GM19463 (cell line): ENCODE measurements at regions not wholly inside any gene's neighbourhood (a gene's known extent, or its start where the extent isn't known, plus 50 kb on each side); places are given as distances from the start of the nearest gene placed in this dataset.

Experiments
- ATAC-seq: cut with Tn5 transposase; IDR thresholded peaks from one replicate; pipeline ENCODE4 v1.9.1; 2021; ENCODE audit warnings: mild to moderate bottlenecking, moderate library complexity; ENCODE audit not compliant: unreplicated experiment

DNA sequence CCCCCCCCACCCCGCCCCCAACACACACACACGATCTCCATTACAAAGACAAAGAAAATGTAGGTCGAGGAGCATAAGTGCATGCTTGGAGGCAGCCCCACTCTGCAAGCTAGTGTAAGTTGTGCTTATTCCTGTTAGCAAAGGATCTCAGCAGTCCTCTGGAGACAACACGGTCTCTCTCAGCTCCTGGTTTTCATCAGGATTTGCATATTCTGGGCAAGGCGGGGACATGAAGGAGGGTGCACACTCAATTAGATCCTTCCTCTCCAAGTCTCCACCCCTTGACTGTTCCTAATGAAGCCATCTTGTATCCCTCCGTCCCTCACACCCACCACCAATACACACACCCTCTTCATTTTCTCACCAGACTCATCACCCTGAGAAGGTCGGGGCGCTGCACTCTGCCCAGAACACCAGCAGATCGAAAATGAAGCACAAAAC lies 63.8 kb downstream of the MRPL46 start:
- no peak for ATAC-seq

DNA sequence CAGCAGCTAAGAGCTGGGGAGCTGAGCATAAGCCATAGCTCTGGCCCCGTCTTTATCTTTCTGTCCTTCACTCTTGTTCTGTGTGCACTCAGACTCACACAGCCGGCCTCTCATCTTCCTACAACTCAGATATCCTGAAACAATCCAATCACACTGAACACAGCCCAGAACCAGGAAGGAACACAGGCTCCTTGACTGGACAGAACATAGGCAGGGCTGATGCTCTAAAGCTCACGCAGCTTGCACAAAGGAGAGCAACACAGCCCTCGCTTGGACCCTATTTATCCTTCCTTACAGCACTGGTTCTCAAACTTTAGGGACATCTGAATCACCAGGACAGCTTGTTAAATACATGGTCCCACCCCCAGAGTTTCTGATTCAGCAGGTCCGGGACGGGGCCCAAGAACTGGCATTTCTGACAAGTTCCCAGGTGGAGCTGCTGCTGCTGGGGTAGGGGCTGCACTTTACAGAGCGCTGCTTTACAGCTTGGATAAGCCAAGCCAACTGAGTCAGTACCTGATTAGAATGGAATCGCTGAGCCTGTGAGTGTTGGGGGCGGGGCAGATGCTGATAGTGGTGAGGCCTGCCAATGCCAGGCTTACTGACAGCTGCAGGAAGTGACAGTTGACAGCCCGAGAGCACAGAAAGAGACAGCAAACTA lies 65.1 kb downstream of the MRPL46 start:
- ATAC-seq = no peak

- no peak for ATAC-seq
Observed at GRCh38 chr15:88401251-88401995, 65.8 kb downstream of the MRPL46 start.

DNA sequence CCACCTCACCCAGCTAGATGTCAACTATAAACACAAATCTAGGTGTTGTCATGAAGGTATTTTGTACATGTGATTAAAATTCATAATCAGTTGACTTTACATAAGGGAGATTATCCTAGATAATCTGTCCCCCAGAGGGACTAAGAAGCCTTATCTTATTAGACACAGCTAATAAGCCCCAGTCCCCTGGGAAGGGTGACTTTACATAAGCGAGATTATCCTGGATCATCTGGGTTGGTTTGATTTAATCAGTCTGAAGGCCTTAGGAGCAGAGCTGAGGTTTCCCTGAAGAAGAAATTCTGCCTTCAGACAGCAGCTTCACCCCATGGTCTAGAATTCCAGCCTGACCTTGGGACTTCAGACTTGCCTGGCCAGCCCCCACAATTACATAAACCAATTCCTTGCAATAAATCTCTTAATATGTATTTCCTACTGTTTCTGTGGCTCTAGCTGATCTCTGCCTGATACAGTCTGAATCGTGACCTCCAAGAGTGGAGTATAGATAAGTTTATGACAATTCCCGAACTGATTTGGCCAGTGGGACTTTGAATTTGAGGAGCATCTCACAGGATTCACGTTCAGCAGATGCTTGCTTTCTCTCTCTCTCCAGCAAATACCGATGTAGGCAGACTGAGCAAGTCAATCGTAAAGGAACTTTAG lies 66.5 kb downstream of the MRPL46 start:
- ATAC-seq = no peak

- ATAC-seq = no peak
Observed at GRCh38 chr15:88400084-88400483, 67.1 kb downstream of the MRPL46 start.

GRCh38 chr15:88399021-88399685 lies 68.0 kb downstream of the MRPL46 start:
- no peak for ATAC-seq

GRCh38 chr15:88398011-88398410 lies 69.2 kb downstream of the MRPL46 start:
- ATAC-seq = no peak

DNA sequence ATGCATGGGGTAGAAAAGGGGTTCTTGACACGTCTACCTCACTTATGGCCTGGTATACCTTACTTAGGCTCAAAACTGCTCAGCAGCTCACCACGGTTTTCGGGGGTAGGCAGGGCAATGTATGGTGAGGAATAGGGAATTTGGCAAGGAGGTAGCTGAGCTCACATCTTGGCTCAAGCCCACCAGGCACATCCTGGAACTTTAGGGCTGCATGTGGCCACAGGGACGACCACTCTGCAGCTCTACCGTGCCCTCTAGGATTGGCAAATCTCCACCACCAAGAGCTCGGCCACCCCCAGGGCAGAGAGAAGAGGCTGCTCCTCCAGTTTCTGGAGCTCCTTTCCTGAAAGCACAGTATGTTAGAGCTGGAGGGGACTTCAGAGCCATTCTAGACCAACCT lies 69.7 kb downstream of the MRPL46 start:
- no peak for ATAC-seq

DNA sequence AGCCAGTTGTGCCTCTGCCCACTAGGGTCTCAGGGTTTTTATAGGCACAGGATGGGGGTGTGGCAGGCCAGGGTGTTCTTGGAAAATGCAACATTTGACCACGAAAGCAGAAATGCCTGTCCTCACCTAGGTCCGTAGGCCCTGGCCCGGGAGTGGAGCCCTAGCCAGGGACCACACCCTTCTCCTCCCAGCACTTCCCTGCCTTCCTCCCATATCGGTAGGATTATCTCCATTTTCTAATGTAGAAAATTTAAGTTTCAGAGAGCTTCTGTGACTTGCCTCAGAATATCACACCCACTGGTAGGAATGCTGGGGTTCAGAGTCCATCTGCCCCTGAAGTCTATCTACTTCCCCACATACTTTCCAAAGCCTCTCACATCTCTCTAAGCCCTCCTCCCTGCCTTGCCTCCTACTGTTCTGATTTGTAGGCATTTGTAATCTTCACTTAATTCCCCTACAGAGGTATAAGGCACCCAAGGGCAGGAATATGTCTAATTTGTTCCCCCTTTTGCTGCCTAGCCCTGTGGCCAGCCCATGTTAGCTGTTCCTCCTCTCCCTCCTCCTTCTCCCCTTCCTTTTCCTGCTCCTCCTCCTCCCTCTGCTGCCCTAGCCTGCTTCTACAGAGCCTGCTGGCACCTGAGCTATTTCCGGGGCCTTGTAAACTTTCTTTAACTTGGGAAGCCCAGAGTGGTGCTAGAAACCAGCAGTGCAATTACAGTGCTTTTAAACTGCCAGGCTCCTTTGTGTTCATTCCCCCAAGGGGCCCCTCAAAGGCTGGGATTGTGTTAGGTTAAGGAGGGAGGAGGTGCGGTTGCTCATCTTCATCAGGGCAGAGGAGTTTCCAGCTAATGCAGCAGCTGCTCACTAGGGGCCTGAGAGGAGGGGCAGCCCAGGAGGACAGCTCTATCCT lies 71.1 kb downstream of the MRPL46 start:
- no peak for ATAC-seq

DNA sequence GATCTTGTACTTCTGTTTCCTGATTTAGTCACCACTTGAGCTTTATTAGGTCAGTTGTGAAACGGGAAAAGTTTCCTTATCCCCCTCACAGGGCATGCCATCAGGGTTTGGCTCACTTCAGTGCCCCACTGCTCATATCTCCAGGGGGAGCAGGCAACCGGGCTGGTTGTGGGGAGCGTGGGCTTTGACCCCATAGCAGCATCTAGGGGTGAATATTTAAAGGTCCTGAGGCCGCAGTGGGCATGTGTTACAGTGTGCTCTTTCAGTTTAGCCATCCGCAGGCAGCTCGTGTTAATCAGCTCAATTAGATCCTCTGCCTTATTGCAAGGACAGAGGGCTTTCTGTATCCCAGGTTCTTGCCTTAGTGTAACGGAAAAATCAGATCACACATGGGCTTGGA lies 71.9 kb downstream of the MRPL46 start:
- no peak for ATAC-seq

DNA sequence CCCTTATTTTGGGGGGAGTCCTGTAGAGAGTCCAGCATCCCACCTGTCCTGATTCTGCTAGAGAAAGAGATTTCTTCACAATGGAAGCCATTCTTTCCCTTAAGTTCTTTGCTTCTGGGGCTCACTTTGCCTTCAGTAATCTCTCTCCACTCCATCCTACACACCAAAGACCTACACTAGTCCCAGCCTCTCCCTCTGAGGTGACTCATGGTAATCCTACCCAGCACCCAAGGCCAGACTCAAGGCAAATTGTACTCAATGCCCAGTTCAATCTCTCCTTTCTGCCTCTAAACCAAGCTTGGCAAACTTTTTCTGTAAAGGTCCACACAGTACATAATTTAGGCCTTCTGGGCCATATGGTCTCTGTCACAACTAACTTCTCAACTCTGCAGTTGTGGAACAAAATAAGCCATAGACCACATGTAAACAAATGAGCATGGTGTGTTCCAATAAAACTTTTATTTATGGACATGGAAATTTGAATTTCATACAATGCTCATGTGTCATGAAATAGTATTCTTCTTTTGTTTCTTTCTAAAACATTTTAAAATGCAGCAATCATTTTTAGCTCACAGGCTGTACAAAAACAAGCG lies 72.5 kb downstream of the MRPL46 start:
- no peak for ATAC-seq

GRCh38 chr15:88393719-88394519 lies 73.3 kb downstream of the MRPL46 start:
- ATAC-seq = peak; percentile 47

DNA sequence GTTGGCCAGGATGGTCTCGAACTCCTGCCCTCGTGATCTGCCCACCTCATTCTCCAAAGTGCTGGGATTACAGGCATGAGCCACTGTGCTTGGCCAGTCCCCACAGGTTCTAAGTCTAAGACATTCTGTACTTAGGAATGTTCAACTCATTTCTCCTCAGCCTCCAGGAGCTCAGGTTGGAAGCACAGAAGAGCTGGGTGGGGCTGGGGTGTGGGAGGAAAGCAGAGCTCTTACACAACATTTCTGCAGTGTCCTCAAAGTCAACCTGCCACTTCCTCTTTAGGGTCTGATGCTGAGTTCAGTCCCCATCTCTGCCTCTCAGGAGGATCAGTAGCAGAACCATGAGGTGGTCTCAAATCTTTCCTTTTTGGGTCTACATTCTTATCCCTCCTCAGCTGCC lies 75.5 kb downstream of the MRPL46 start:
- ATAC-seq = no peak

GRCh38 chr15:88391006-88391405 lies 76.2 kb downstream of the MRPL46 start:
- ATAC-seq = no peak

- no peak for ATAC-seq
Observed at GRCh38 chr15:88390164-88390901, 76.9 kb downstream of the MRPL46 start.

- ATAC-seq = no peak
Observed at GRCh38 chr15:88389120-88389519, 78.1 kb downstream of the MRPL46 start.

DNA sequence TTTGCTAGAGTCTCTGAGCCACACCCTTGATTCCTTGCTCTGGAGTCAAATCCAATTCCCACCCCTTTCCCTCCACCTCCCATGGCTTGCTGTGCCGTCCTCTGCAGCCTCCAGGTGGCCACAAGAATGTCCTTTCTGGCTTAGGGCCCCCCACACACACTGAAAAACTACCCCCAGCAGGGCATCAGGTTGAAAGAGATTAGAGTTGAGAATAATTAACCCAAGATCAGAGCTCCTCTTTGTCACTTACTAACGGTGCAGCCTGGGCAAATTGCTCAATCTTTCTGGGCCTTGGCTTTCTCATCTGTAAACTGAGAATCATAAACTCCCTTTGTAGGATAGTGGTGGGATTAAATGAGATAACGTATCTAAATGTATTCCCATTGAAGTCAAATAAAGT lies 78.5 kb downstream of the MRPL46 start:
- no peak for ATAC-seq

DNA sequence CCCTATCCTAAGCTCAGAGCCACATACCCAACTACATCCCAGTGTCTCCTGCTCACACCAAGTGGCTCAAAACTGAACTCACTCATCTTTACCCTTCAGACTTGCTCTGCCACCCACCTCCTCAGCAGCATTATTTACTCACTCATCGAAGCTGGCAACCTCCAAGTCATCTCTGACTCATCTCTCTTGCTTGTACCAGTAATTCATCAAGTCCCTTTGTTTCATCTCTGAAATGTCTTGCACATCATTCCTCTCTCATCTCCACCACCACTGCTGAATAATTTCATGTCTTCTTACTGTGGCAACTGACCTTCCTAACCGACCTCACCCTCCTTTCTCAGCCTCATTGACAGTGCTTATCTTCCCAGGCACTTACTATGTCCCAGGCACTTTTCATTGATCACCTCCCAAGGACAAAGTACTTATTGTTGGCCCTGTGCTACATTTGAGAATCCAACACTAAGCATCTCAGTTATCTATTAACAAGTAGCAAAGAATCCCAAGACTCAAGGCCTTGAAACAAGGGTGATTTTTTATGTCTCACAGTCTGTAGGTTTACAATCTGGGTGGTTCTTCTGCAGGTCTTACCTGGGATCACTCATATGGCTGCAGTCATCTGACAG lies 82.0 kb downstream of the MRPL46 start:
- no peak for ATAC-seq
